ENCODE measurements at regions not wholly inside any gene's neighbourhood (a gene's known extent, or its start where the extent isn't known, plus 50 kb on each side); places are given as distances from the start of the nearest gene placed in this dataset.

GRCh38 chr7:68187532-68187931 lies 1190.9 kb downstream of the TYW1 start:
- TF ChIP-seq CTCF (IDR thresholded peaks at IDR 0.05; ENCODE audit: low read depth, low read length) (no peak), EZH2phosphoT487 (IDR thresholded peaks at IDR 0.05; ENCODE audit: low read depth) (no peak)

Data from OCI-LY3 (cell line).